ENCODE measurements at regions not wholly inside any gene's neighbourhood (a gene's known extent, or its start where the extent isn't known, plus 50 kb on each side); places are given as distances from the start of the nearest gene placed in this dataset.

GRCh38 chr20:23229989-23230388, 120.6 kb upstream of the NXT1 start:
- TF ChIP-seq, protein P1, sequence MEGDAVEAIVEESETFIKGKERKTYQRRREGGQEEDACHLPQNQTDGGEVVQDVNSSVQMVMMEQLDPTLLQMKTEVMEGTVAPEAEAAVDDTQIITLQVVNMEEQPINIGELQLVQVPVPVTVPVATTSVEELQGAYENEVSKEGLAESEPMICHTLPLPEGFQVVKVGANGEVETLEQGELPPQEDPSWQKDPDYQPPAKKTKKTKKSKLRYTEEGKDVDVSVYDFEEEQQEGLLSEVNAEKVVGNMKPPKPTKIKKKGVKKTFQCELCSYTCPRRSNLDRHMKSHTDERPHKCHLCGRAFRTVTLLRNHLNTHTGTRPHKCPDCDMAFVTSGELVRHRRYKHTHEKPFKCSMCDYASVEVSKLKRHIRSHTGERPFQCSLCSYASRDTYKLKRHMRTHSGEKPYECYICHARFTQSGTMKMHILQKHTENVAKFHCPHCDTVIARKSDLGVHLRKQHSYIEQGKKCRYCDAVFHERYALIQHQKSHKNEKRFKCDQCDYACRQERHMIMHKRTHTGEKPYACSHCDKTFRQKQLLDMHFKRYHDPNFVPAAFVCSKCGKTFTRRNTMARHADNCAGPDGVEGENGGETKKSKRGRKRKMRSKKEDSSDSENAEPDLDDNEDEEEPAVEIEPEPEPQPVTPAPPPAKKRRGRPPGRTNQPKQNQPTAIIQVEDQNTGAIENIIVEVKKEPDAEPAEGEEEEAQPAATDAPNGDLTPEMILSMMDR (conservative IDR thresholded peaks at IDR 0.05; ENCODE audit: low read depth, low read length): no peak
- TF ChIP-seq POLR2A (IDR thresholded peaks at IDR 0.05; ENCODE audit: low read depth, low read length) (no peak), SMC3 (IDR thresholded peaks at IDR 0.05; ENCODE audit: low read depth, low read length) (no peak), MAZ (IDR thresholded peaks at IDR 0.05; ENCODE audit: borderline replicate concordance, low read depth, low read length) (no peak), CHD1 (IDR thresholded peaks at IDR 0.05; ENCODE audit: low read depth, low read length) (no peak), RAD21 (IDR thresholded peaks at IDR 0.05; ENCODE audit: low read length) (no peak), BHLHE40 (IDR thresholded peaks at IDR 0.05; ENCODE audit: low read depth, low read length) (no peak), MXI1 (IDR thresholded peaks at IDR 0.05; ENCODE audit: borderline replicate concordance, low read depth, low read length) (no peak), CEBPB (IDR thresholded peaks at IDR 0.05; ENCODE audit: low read depth, low read length) (no peak), RFX5 (IDR thresholded peaks at IDR 0.05; ENCODE audit: low read depth, low read length) (no peak), NFE2L2 (IDR thresholded peaks at IDR 0.05; ENCODE audit: low read depth, low read length) (no peak)
- TF ChIP-seq, protein P2, sequence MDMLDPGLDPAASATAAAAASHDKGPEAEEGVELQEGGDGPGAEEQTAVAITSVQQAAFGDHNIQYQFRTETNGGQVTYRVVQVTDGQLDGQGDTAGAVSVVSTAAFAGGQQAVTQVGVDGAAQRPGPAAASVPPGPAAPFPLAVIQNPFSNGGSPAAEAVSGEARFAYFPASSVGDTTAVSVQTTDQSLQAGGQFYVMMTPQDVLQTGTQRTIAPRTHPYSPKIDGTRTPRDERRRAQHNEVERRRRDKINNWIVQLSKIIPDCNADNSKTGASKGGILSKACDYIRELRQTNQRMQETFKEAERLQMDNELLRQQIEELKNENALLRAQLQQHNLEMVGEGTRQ (IDR thresholded peaks at IDR 0.05; ENCODE audit: low read depth, low read length): no peak
- TF ChIP-seq, protein P3, sequence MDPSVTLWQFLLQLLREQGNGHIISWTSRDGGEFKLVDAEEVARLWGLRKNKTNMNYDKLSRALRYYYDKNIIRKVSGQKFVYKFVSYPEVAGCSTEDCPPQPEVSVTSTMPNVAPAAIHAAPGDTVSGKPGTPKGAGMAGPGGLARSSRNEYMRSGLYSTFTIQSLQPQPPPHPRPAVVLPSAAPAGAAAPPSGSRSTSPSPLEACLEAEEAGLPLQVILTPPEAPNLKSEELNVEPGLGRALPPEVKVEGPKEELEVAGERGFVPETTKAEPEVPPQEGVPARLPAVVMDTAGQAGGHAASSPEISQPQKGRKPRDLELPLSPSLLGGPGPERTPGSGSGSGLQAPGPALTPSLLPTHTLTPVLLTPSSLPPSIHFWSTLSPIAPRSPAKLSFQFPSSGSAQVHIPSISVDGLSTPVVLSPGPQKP (IDR thresholded peaks at IDR 0.05; ENCODE audit: borderline replicate concordance, low read depth, low read length): no peak
